IMR-90 (cell line): ENCODE measurements at regions not wholly inside any gene's neighbourhood (a gene's known extent, or its start where the extent isn't known, plus 50 kb on each side); places are given as distances from the start of the nearest gene placed in this dataset.

Experiments used
- ATAC-seq: fragments of 200-7000 bp; cut with Tn5 transposase; 2 replicates; pipeline ENCODE4 v1.9.1; 2020; ENCODE audit warnings: low read depth, mild to moderate bottlenecking, moderate library complexity
- BruUV-seq: library from RNA; stranded (reverse); fragments of 400-500 nt; replicated peaks from 2 replicates; lab custom pipeline; 2021; lab: Mats Ljungman, UMichigan
- CTCF ChIA-PET: fragments of 300-600 bp; formaldehyde crosslinking; extraction: SDS; loops from one replicate; lab custom pipeline; 2021; ENCODE audit warnings: antibody characterized with exemption; lab: Yijun Ruan, JAX
- POLR2A ChIA-PET: fragments of 300-600 bp; sonication (Branson Sonifier 250); formaldehyde crosslinking; loops from one replicate; lab custom pipeline; 2022; ENCODE audit warnings: antibody characterized with exemption; ENCODE audit not compliant: unreplicated experiment; lab: Charles Lee
- DNase-seq: peaks from one replicate; pipeline ENCODE4 v3.0.0; 2013
- H2AFZ ChIP-seq: replicated peaks from 2 replicates; pipeline ENCODE3; 2013; ENCODE audit warnings: low read length, mild to moderate bottlenecking; ENCODE audit not compliant: poor library complexity
- H2AK5ac ChIP-seq: 2 replicates; pipeline ENCODE4 v1.6.1; 2013; ENCODE audit warnings: low read depth, low read length, inconsistent platforms
- H2AK9ac ChIP-seq: replicated peaks from 2 replicates; pipeline ENCODE3; 2013; ENCODE audit warnings: mild to moderate bottlenecking, low read depth, low read length, moderate library complexity; ENCODE audit not compliant: poor library complexity
- H2BK120ac ChIP-seq: 2 replicates; pipeline ENCODE4 v1.6.1; 2013; ENCODE audit warnings: low read depth, low read length, inconsistent platforms
- H2BK15ac ChIP-seq: 3 replicates; pipeline ENCODE4 v1.6.1; 2013; ENCODE audit warnings: low read depth, low read length, inconsistent platforms
- H2BK20ac ChIP-seq: 2 replicates; pipeline ENCODE4 v1.6.1; 2013; ENCODE audit warnings: low read depth, mild to moderate bottlenecking, inconsistent platforms, low read length, moderate library complexity
- H2BK5ac ChIP-seq: 2 replicates; pipeline ENCODE4 v1.6.1; 2013; ENCODE audit warnings: mild to moderate bottlenecking, low read depth, low read length, inconsistent platforms; ENCODE audit not compliant: poor library complexity, severe bottlenecking
- H3K14ac ChIP-seq: replicated peaks from 2 replicates; pipeline ENCODE4 v1.6.1; 2013; ENCODE audit warnings: low read depth, low read length, inconsistent platforms
- H3K18ac ChIP-seq: 2 replicates; pipeline ENCODE4 v1.6.1; 2013; ENCODE audit warnings: low read depth, low read length, control low read depth
- H3K23ac ChIP-seq: 2 replicates; pipeline ENCODE4 v1.6.1; 2013; ENCODE audit warnings: low read depth, low read length, inconsistent platforms
- H3K27ac ChIP-seq: 2 replicates; pipeline ENCODE4 v1.5.1; 2013; ENCODE audit warnings: mild to moderate bottlenecking, control low read depth, low read length; ENCODE audit not compliant: insufficient read depth
- H3K27me3 ChIP-seq: 2 replicates; pipeline ENCODE4 v1.6.1; 2013; ENCODE audit warnings: low read length; ENCODE audit not compliant: control insufficient read depth, insufficient read depth
- H3K36me3 ChIP-seq: 2 replicates; pipeline ENCODE4 v1.6.1; 2013; ENCODE audit warnings: low read length, mixed read lengths; ENCODE audit not compliant: control insufficient read depth, insufficient read depth
- H3K4ac ChIP-seq: 2 replicates; pipeline ENCODE4 v1.6.1; 2013; ENCODE audit warnings: low read depth, low read length, inconsistent platforms
- H3K4me1 ChIP-seq: 2 replicates; pipeline ENCODE4 v1.6.1; 2013; ENCODE audit warnings: low read length, mixed read lengths; ENCODE audit not compliant: control insufficient read depth, insufficient read depth
- H3K4me2 ChIP-seq: 2 replicates; pipeline ENCODE4 v1.6.1; 2013; ENCODE audit warnings: low read depth, mild to moderate bottlenecking, control low read depth, low read length, moderate library complexity
- H3K4me3 ChIP-seq: 2 replicates; pipeline ENCODE4 v1.5.1; 2013; ENCODE audit warnings: low read depth, mild to moderate bottlenecking, control low read depth, low read length, moderate library complexity; ENCODE audit not compliant: insufficient read depth
- H3K56ac ChIP-seq: 2 replicates; pipeline ENCODE4 v1.6.1; 2013; ENCODE audit warnings: low read length, inconsistent platforms; ENCODE audit not compliant: insufficient read depth; ENCODE audit errors: extremely low read depth
- H3K79me1 ChIP-seq, 2 experiments: 2 replicates each; pipeline ENCODE4 v1.6.1; 2013; ENCODE audit warnings: low read length in 2 of 2, inconsistent platforms in 1 of 2, low read depth in 1 of 2
- H3K9ac ChIP-seq: 2 replicates; pipeline ENCODE4 v1.6.1; 2013; ENCODE audit warnings: low read depth, low read length, control low read depth
- H3K9me1 ChIP-seq: 2 replicates; pipeline ENCODE4 v1.6.1; 2013; ENCODE audit warnings: low read length, inconsistent platforms; ENCODE audit not compliant: insufficient read depth
- H3K9me3 ChIP-seq: 2 replicates; pipeline ENCODE4 v1.6.1; 2013; ENCODE audit warnings: low read length; ENCODE audit not compliant: control insufficient read depth, insufficient read depth
- H4K20me1 ChIP-seq: 2 replicates; pipeline ENCODE4 v1.6.1; 2013; ENCODE audit warnings: low read length, inconsistent platforms; ENCODE audit not compliant: insufficient read depth
- H4K5ac ChIP-seq: 2 replicates; pipeline ENCODE4 v1.6.1; 2013; ENCODE audit warnings: mild to moderate bottlenecking, low read depth, low read length, control low read depth
- H4K8ac ChIP-seq, 2 experiments: 2 replicates each; pipeline ENCODE4 v1.6.1; 2013; ENCODE audit warnings: low read depth in 2 of 2, low read length in 2 of 2, control low read depth in 1 of 2, inconsistent platforms in 1 of 2
- H4K91ac ChIP-seq: 2 replicates; pipeline ENCODE4 v1.6.1; 2013; ENCODE audit warnings: low read depth, low read length, inconsistent platforms; ENCODE audit not compliant: insufficient read depth
- BHLHE40 ChIP-seq: fragments of 150-350 bp; IDR thresholded peaks from 2 replicates; pipeline ENCODE4 v1.6.1; 2016; ENCODE audit warnings: mild to moderate bottlenecking, low read depth, low read length
- CEBPB ChIP-seq: IDR thresholded peaks from 2 replicates; pipeline ENCODE4 v1.6.1; 2012; ENCODE audit warnings: low read depth, low read length, improper control_type of control experiment
- CHD1 ChIP-seq: IDR thresholded peaks from 2 replicates; pipeline ENCODE4 v1.6.1; 2012; ENCODE audit warnings: low read depth, low read length, improper control_type of control experiment
- FOS ChIP-seq: fragments of 150-350 bp; IDR thresholded peaks from 2 replicates; pipeline ENCODE4 v1.6.1; 2016; ENCODE audit warnings: low read depth, low read length
- MAFK ChIP-seq: IDR thresholded peaks from 2 replicates; pipeline ENCODE4 v1.6.1; 2012; ENCODE audit warnings: low read depth, low read length, improper control_type of control experiment
- MXI1 ChIP-seq: IDR thresholded peaks from 2 replicates; pipeline ENCODE4 v1.6.1; 2012; ENCODE audit warnings: low read depth, mild to moderate bottlenecking, low read length, moderate library complexity, borderline replicate concordance
- NFE2L2 ChIP-seq: fragments of 150-350 bp; IDR thresholded peaks from 2 replicates; pipeline ENCODE4 v1.6.1; 2016; ENCODE audit warnings: low read depth, mild to moderate bottlenecking, low read length
- POLR2A ChIP-seq: IDR thresholded peaks from 2 replicates; pipeline ENCODE4 v1.6.1; 2012; ENCODE audit warnings: mild to moderate bottlenecking, low read depth, low read length
- RAD21 ChIP-seq: IDR thresholded peaks from 2 replicates; pipeline ENCODE4 v1.6.1; 2012; ENCODE audit warnings: low read length, improper control_type of control experiment
- RCOR1 ChIP-seq: IDR thresholded peaks from 2 replicates; pipeline ENCODE4 v1.6.1; 2012; ENCODE audit warnings: mild to moderate bottlenecking, low read length, improper control_type of control experiment; ENCODE audit not compliant: insufficient replicate concordance
- RFX5 ChIP-seq: IDR thresholded peaks from 2 replicates; pipeline ENCODE4 v1.8.0; 2012; ENCODE audit warnings: low read depth, mild to moderate bottlenecking, low read length, moderate library complexity
- SMC3 ChIP-seq: fragments of 150-350 bp; IDR thresholded peaks from 2 replicates; pipeline ENCODE4 v1.6.1; 2016; ENCODE audit warnings: low read depth, mild to moderate bottlenecking, antibody characterized with exemption, low read length, moderate library complexity
- whole genome bisulfite sequencing, 2 experiments: methylation state at CpG; one replicate each; pipeline versions ENCODE4 v1.1.5 to v1.1.7; 2013; ENCODE audit warnings: missing lambda C conversion rate in 2 of 2; ENCODE audit not compliant: insufficient read length in 1 of 2; ENCODE audit errors: extremely low coverage in 2 of 2; 5-methylcytosine and 5-hydroxymethylcytosine counted together
- dilution Hi-C: fragments of 300-500 bp; cut with HindIII; formaldehyde crosslinking; loops from one replicate; pipeline ENCODE4 v1.14.3; 2018; ENCODE audit warnings: low sequenced_read_pairs; ENCODE audit not compliant: unreplicated experiment
- in situ Hi-C: fragments of 300-500 bp; cut with MboI; formaldehyde crosslinking; loops from 3 replicates; pipeline ENCODE4 v1.14.3; 2019; ENCODE audit warnings: low sequenced_read_pairs, inconsistent platforms, mixed read lengths
- intact Hi-C: fragments of 100-400 bp; cut with micrococcal nuclease; formaldehyde crosslinking; loops from 2 replicates; pipeline ENCODE4 v1.10.0; 2022
- TF ChIP-seq, protein P1 (sequence below): fragments of 150-350 bp; IDR thresholded peaks from 2 replicates; pipeline ENCODE4 v1.6.1; 2017; ENCODE audit warnings: mild to moderate bottlenecking, antibody characterized with exemption, low read length, low read depth
- TF ChIP-seq, protein P2 (sequence below): conservative IDR thresholded peaks from 2 replicates; pipeline ENCODE4 v1.5.1; 2012; ENCODE audit warnings: mild to moderate bottlenecking, low read depth, low read length, improper control_type of control experiment
- TF ChIP-seq, protein P3 (sequence below): fragments of 150-350 bp; IDR thresholded peaks from 2 replicates; pipeline ENCODE4 v1.6.1; 2016; ENCODE audit warnings: low read depth, mild to moderate bottlenecking, low read length, moderate library complexity, borderline replicate concordance

DNA sequence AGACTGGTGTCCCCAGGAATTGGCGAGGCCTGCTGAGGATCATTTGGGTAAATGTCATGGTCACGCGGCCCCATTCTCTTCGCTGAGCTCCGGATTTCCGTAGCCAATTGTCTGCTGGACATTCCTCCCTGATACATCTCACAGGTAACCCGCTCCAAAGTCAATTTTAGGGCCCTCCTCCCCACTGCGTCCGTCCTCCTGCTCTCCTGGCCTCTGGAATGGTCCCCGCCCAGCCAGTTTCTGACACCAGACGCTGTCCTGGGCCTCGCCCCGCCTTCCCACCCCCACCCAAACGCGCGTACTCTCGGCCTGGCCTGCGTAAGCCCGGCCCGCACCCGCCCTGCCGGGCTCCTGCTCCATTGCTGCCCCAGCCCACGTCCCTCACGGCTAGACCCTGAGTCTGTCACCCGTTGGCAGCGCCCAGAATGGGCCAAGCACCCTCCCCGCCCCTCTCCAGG is 202.0 kb downstream of the AUH start (continued):
- TF ChIP-seq POLR2A (no peak), SMC3 (no peak)

DNA sequence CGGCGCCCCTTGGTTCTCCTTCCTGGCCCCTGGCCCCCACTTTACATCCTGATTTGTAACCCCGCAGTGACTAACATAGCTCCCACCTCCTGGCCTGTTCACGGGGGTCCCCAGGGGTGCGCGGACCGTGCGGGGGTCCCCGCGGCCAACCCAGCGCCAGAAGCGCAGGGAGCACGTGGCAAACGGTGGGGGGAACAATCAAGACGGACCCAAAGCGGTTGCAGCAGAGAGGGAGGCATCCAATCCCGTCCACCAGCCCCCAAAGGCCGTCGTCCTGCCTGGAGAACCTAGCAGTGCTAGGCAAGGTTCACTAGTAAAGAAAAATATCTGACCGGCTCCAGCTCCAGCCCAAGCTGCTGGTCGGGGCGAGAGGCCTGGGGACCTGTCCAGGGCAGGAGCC is 201.5 kb downstream of the AUH start:
- H3K4me3 ChIP-seq, result no peak overlapping the region
- no peak overlapping the region for H2AFZ ChIP-seq
- ATAC-seq (no peak), DNase-seq (no peak)
- intact Hi-C loops, result loop anchor here (5.0 kb wide), 1 partner anchor 123 kb away; no protein-coding TSS in a partner anchor
- no peak overlapping the region for H3K4me2 ChIP-seq
- H3K36me3 ChIP-seq, result no peaks in the 10 kb centered on the region
- H3K9me1 ChIP-seq, result peaks cover 26% of the 10 kb centered on the region
- POLR2A ChIA-PET, result interaction anchor here (0.6 kb wide), 1 partner anchor 61 kb away, joined by 3 read pairs; no protein-coding TSS in a partner anchor
- H3K23ac ChIP-seq, result no peak overlapping the region
- CTCF ChIA-PET, result no interaction called here
- no peak overlapping the region for H3K9ac ChIP-seq
- no peaks in the 10 kb centered on the region for H4K20me1 ChIP-seq
- H3K18ac ChIP-seq, result no peak overlapping the region
- H2AK5ac ChIP-seq, result peak overlapping the region; percentile 46; the same call in 1 of the 2 replicates
- peak overlapping the region; percentile 38; the same call in 1 of the 2 replicates for H2BK20ac ChIP-seq
- H3K4me1 ChIP-seq, result peaks cover 31% of the 10 kb centered on the region
- H4K91ac ChIP-seq, result no peak overlapping the region
- H3K4ac ChIP-seq, result no peak overlapping the region; the same call in 1 of the 2 replicates
- H2AK9ac ChIP-seq, result no peak overlapping the region
- no peak overlapping the region for H2BK15ac ChIP-seq
- H3K56ac ChIP-seq, result no peak overlapping the region
- dilution Hi-C loops, result no loop called here
- no peak overlapping the region for H4K8ac ChIP-seq
- WGBS, 2 experiments, result 89% methylated on average over 5 of the region's 22 CpGs; no CpG with 5 or more reads in 1 of the 2 experiments
- no peak overlapping the region for H3K27ac ChIP-seq
- peaks cover 9 to 30% of the 10 kb centered on the region in 2 experiments for H3K79me1 ChIP-seq
- no peaks in the 10 kb centered on the region for H3K27me3 ChIP-seq
- no TSS peak for BruUV-seq
- H3K9me3 ChIP-seq, result peaks cover 2% of the 10 kb centered on the region
- no peak overlapping the region for H2BK5ac ChIP-seq
- no peak overlapping the region for H4K5ac ChIP-seq
- in situ Hi-C loops, result no loop called here
- H2BK120ac ChIP-seq, result peak overlapping the region; percentile 25; the same call in 1 of the 2 replicates
- H3K14ac ChIP-seq, result no peak overlapping the region
- TF ChIP-seq FOS (no peak), MAFK (no peak), RAD21 (no peak), RFX5 (no peak), BHLHE40 (no peak), NFE2L2 (no peak), CHD1 (no peak), MXI1 (no peak), CEBPB (no peak), RCOR1 (no peak)
- TF ChIP-seq, protein P1, sequence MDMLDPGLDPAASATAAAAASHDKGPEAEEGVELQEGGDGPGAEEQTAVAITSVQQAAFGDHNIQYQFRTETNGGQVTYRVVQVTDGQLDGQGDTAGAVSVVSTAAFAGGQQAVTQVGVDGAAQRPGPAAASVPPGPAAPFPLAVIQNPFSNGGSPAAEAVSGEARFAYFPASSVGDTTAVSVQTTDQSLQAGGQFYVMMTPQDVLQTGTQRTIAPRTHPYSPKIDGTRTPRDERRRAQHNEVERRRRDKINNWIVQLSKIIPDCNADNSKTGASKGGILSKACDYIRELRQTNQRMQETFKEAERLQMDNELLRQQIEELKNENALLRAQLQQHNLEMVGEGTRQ, result no peak
- TF ChIP-seq, protein P2, sequence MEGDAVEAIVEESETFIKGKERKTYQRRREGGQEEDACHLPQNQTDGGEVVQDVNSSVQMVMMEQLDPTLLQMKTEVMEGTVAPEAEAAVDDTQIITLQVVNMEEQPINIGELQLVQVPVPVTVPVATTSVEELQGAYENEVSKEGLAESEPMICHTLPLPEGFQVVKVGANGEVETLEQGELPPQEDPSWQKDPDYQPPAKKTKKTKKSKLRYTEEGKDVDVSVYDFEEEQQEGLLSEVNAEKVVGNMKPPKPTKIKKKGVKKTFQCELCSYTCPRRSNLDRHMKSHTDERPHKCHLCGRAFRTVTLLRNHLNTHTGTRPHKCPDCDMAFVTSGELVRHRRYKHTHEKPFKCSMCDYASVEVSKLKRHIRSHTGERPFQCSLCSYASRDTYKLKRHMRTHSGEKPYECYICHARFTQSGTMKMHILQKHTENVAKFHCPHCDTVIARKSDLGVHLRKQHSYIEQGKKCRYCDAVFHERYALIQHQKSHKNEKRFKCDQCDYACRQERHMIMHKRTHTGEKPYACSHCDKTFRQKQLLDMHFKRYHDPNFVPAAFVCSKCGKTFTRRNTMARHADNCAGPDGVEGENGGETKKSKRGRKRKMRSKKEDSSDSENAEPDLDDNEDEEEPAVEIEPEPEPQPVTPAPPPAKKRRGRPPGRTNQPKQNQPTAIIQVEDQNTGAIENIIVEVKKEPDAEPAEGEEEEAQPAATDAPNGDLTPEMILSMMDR, result no peak
- TF ChIP-seq, protein P3, sequence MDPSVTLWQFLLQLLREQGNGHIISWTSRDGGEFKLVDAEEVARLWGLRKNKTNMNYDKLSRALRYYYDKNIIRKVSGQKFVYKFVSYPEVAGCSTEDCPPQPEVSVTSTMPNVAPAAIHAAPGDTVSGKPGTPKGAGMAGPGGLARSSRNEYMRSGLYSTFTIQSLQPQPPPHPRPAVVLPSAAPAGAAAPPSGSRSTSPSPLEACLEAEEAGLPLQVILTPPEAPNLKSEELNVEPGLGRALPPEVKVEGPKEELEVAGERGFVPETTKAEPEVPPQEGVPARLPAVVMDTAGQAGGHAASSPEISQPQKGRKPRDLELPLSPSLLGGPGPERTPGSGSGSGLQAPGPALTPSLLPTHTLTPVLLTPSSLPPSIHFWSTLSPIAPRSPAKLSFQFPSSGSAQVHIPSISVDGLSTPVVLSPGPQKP, result no peak
